NCI-H69 (cell line): ENCODE measurements at regions not wholly inside any gene's neighbourhood (a gene's known extent, or its start where the extent isn't known, plus 50 kb on each side); places are given as distances from the start of the nearest gene placed in this dataset.
A peak's percentile ranks its signal among the peaks of the same experiment; 100 is the strongest.

Source experiments
- DNase-seq: peaks from one replicate; lab custom pipeline; 2025; lab: John Stamatoyannopoulos, UW

GRCh38 chr10:36224431-36224985 is 582.4 kb upstream of the FZD8 start:
- no peak for DNase-seq

GRCh38 chr10:36221101-36221500 is 579.0 kb upstream of the FZD8 start:
- DNase-seq: no peak

- no peak for DNase-seq
Observed at GRCh38 chr10:36220151-36220550, 578.1 kb upstream of the FZD8 start.

- DNase-seq: no peak
Observed at GRCh38 chr10:36211856-36212255, 569.8 kb upstream of the FZD8 start.

- no peak for DNase-seq
Observed at GRCh38 chr10:36209480-36209879, 567.4 kb upstream of the FZD8 start.

- DNase-seq: no peak
Observed at GRCh38 chr10:36202881-36203280, 560.8 kb upstream of the FZD8 start.

- DNase-seq: no peak
Observed at GRCh38 chr10:36200577-36200976, 558.5 kb upstream of the FZD8 start.

- DNase-seq: no peak
Observed at GRCh38 chr10:36198322-36198721, 556.2 kb upstream of the FZD8 start.

- no peak for DNase-seq
Observed at GRCh38 chr10:36195364-36195763, 553.3 kb upstream of the FZD8 start.

- no peak for DNase-seq
Observed at GRCh38 chr10:36194276-36194675, 552.2 kb upstream of the FZD8 start.

- DNase-seq: no peak
Observed at GRCh38 chr10:36191009-36191408, 548.9 kb upstream of the FZD8 start.

- peak; percentile 7 for DNase-seq
Observed at GRCh38 chr10:36188461-36188860, 546.4 kb upstream of the FZD8 start.

- DNase-seq: no peak
Observed at GRCh38 chr10:36188080-36188453, 546.0 kb upstream of the FZD8 start.

GRCh38 chr10:36187380-36188079 is 545.4 kb upstream of the FZD8 start:
- DNase-seq: no peak

- no peak for DNase-seq
Observed at GRCh38 chr10:36185097-36185496, 543.0 kb upstream of the FZD8 start.

GRCh38 chr10:36183726-36184125 is 541.6 kb upstream of the FZD8 start:
- DNase-seq: no peak

GRCh38 chr10:36183056-36183455 is 541.0 kb upstream of the FZD8 start:
- DNase-seq: no peak

- DNase-seq: no peak
Observed at GRCh38 chr10:36182606-36183005, 540.5 kb upstream of the FZD8 start.

- DNase-seq: no peak
Observed at GRCh38 chr10:36182179-36182566, 540.1 kb upstream of the FZD8 start.

GRCh38 chr10:36181426-36182178 is 539.5 kb upstream of the FZD8 start:
- no peak for DNase-seq

- DNase-seq: no peak
Observed at GRCh38 chr10:36178616-36179015, 536.5 kb upstream of the FZD8 start.

GRCh38 chr10:36177071-36177470 is 535.0 kb upstream of the FZD8 start:
- no peak for DNase-seq

GRCh38 chr10:36175954-36176353 is 533.9 kb upstream of the FZD8 start:
- no peak for DNase-seq
